SK-N-SH treated with all-trans-retinoic acid at 6 μM for 48 hours (cell line): ENCODE measurements at regions not wholly inside any gene's neighbourhood (a gene's known extent, or its start where the extent isn't known, plus 50 kb on each side); places are given as distances from the start of the nearest gene placed in this dataset.

Source experiments
- ATAC-seq: fragments of 200-7000 bp; cut with Tn5 transposase; 3 replicates; pipeline ENCODE4 v1.9.1; 2020; ENCODE audit warnings: mild to moderate bottlenecking, moderate library complexity
- BACH2 ChIP-seq: fragments of 250-450 bp; sonication (Bioruptor Pico); IDR thresholded peaks from 2 replicates; pipeline ENCODE4 v1.9.0; 2021; ENCODE audit warnings: mild to moderate bottlenecking, borderline replicate concordance
- CSDC2 ChIP-seq: fragments of 250-450 bp; sonication (Bioruptor Pico); IDR thresholded peaks from 2 replicates; pipeline ENCODE4 v1.5.0; 2020; ENCODE audit warnings: mild to moderate bottlenecking, moderate library complexity
- CSRNP3 ChIP-seq: fragments of 250-450 bp; sonication (Bioruptor Pico); IDR thresholded peaks from 2 replicates; pipeline ENCODE4 v1.5.1; 2021; ENCODE audit warnings: mild to moderate bottlenecking, moderate library complexity
- ESRRG ChIP-seq: fragments of 250-450 bp; sonication (Bioruptor Pico); IDR thresholded peaks from 2 replicates; pipeline ENCODE4 v1.6.1; 2021; ENCODE audit warnings: mild to moderate bottlenecking
- GLIS3 ChIP-seq: fragments of 250-450 bp; sonication (Bioruptor Pico); IDR thresholded peaks from 2 replicates; pipeline ENCODE4 v1.5.0; 2020; ENCODE audit warnings: mild to moderate bottlenecking, moderate library complexity
- ISL1 ChIP-seq: fragments of 250-450 bp; sonication (Bioruptor Pico); IDR thresholded peaks from 2 replicates; pipeline ENCODE4 v2.1.2; 2022; ENCODE audit warnings: mild to moderate bottlenecking, moderate library complexity
- OSR1 ChIP-seq: fragments of 250-450 bp; sonication (Bioruptor Pico); IDR thresholded peaks from 2 replicates; pipeline ENCODE4 v1.8.0; 2022; ENCODE audit warnings: moderate library complexity, mild to moderate bottlenecking, inconsistent platforms
- PATZ1 ChIP-seq: fragments of 250-450 bp; sonication (Bioruptor Pico); IDR thresholded peaks from 2 replicates; pipeline ENCODE4 v1.8.0; 2020; ENCODE audit warnings: mild to moderate bottlenecking, moderate library complexity, borderline replicate concordance
- PPARA ChIP-seq: fragments of 250-450 bp; sonication (Bioruptor Pico); IDR thresholded peaks from 2 replicates; pipeline ENCODE4 v1.5.0; 2020; ENCODE audit warnings: mild to moderate bottlenecking, borderline replicate concordance
- SNAI2 ChIP-seq: fragments of 250-450 bp; sonication (Bioruptor Pico); IDR thresholded peaks from 2 replicates; pipeline ENCODE4 v1.5.0; 2020; ENCODE audit warnings: mild to moderate bottlenecking, moderate library complexity
- TCF4 ChIP-seq: fragments of 250-450 bp; sonication (Bioruptor Pico); IDR thresholded peaks from 2 replicates; pipeline ENCODE4 v1.8.0; 2021; ENCODE audit warnings: mild to moderate bottlenecking, moderate library complexity, borderline replicate concordance
- TOX ChIP-seq: fragments of 250-450 bp; sonication (Bioruptor Pico); IDR thresholded peaks from 2 replicates; pipeline ENCODE4 v1.8.0; 2021; ENCODE audit warnings: mild to moderate bottlenecking, moderate library complexity, borderline replicate concordance
- ZC3H10 ChIP-seq: fragments of 250-450 bp; sonication (Bioruptor Pico); IDR thresholded peaks from 2 replicates; pipeline ENCODE4 v1.5.1; 2021; ENCODE audit warnings: mild to moderate bottlenecking, moderate library complexity
- ZFP3 ChIP-seq: fragments of 250-450 bp; sonication (Bioruptor Pico); IDR thresholded peaks from 2 replicates; pipeline ENCODE4 v1.5.0; 2020; ENCODE audit warnings: mild to moderate bottlenecking, moderate library complexity
- ZFP30 ChIP-seq: fragments of 450-650 bp; formaldehyde crosslinking; IDR thresholded peaks from 2 replicates; pipeline ENCODE4 v1.5.0; 2022; ENCODE audit warnings: mild to moderate bottlenecking, moderate library complexity
- ZNF565 ChIP-seq: fragments of 450-650 bp; formaldehyde crosslinking; conservative IDR thresholded peaks from 2 replicates; pipeline ENCODE4 v1.5.0; 2020; ENCODE audit warnings: low read depth, mild to moderate bottlenecking, moderate library complexity
- ZNF70 ChIP-seq: fragments of 450-650 bp; formaldehyde crosslinking; IDR thresholded peaks from 2 replicates; pipeline ENCODE4 v1.5.0; 2020; ENCODE audit warnings: mild to moderate bottlenecking, moderate library complexity
- ZNF8 ChIP-seq: fragments of 450-650 bp; formaldehyde crosslinking; IDR thresholded peaks from 2 replicates; pipeline ENCODE4 v1.5.0; 2020; ENCODE audit warnings: mild to moderate bottlenecking, moderate library complexity
- TF ChIP-seq, protein P1 (sequence below): fragments of 250-450 bp; sonication (Bioruptor Pico); IDR thresholded peaks from 2 replicates; pipeline ENCODE4 v1.5.1; 2020; ENCODE audit warnings: low read depth, mild to moderate bottlenecking, moderate library complexity
- TF ChIP-seq, protein P2 (sequence below): fragments of 250-450 bp; sonication (Bioruptor Pico); IDR thresholded peaks from 2 replicates; pipeline ENCODE4 v1.5.0; 2020; ENCODE audit warnings: mild to moderate bottlenecking, moderate library complexity

GRCh38 chr1:229102741-229103391 lies 168.0 kb upstream of the RAB4A start (continued):
- TF ChIP-seq SNAI2 (CRISPR knock-in tag) (no peak), ZC3H10 (CRISPR knock-in tag) (no peak)

DNA sequence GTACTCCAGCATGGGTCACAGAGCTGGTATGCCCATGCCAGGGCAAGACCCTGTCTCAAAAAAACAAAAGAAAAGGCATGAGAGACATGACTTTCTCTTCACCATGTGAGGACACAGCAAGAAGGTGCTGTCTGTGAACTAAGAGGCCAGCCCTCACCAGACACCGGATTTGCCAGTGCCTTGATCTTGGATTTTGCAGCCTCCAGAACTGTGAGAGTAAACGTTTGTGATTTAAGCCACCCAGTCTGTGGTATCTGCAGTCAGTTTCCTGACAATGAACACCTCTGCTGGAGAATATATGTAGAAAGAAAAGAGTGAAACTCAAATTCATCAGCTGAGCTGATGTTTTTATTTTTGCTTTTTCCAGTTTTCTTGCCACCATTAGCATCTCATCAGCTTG lies 166.3 kb upstream of the RAB4A start:
- no peak for ATAC-seq
- TF ChIP-seq ZNF565 (CRISPR knock-in tag), result no peak
- TF ChIP-seq ZC3H10 (CRISPR knock-in tag), result no peak
- TF ChIP-seq GLIS3 (CRISPR knock-in tag), result no peak
- no peak for TF ChIP-seq ESRRG (CRISPR knock-in tag)
- TF ChIP-seq ZNF70 (CRISPR knock-in tag), result no peak
- no peak for TF ChIP-seq CSRNP3 (CRISPR knock-in tag)
- no peak for TF ChIP-seq CSDC2 (CRISPR knock-in tag)
- TF ChIP-seq ZFP3 (CRISPR knock-in tag), result no peak
- no peak for TF ChIP-seq PPARA (CRISPR knock-in tag)
- no peak for TF ChIP-seq OSR1 (CRISPR knock-in tag)
- no peak for TF ChIP-seq ZFP30
- TF ChIP-seq, protein P1, sequence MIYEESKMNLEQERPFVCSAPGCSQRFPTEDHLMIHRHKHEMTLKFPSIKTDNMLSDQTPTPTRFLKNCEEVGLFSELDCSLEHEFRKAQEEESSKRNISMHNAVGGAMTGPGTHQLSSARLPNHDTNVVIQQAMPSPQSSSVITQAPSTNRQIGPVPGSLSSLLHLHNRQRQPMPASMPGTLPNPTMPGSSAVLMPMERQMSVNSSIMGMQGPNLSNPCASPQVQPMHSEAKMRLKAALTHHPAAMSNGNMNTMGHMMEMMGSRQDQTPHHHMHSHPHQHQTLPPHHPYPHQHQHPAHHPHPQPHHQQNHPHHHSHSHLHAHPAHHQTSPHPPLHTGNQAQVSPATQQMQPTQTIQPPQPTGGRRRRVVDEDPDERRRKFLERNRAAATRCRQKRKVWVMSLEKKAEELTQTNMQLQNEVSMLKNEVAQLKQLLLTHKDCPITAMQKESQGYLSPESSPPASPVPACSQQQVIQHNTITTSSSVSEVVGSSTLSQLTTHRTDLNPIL, result no peak
- no peak for TF ChIP-seq ZNF8 (CRISPR knock-in tag)
- TF ChIP-seq SNAI2 (CRISPR knock-in tag), result no peak
- no peak for TF ChIP-seq BACH2
- TF ChIP-seq ISL1, result no peak

DNA sequence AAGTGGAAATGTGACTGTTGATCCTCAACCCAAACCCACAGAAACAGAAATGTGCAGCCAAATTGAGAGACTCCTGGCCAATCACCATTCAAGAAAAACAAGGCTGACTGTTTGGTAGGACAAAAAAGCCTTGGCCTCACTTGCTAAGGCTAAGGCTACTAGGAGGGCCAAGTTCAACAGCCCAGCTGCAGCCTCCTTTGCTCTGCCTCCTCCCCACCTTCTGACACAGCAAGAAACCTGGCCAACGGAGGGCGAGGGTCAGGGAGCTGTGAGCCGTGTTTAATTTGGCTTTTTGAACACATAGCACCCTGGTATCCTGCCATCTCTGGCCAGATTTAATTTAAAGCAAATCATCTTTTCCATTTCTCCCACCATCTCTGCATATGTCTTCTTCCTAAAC lies 165.8 kb upstream of the RAB4A start:
- ATAC-seq, result no peak
- TF ChIP-seq CSRNP3 (CRISPR knock-in tag) (no peak), SNAI2 (CRISPR knock-in tag) (no peak), ESRRG (CRISPR knock-in tag) (no peak)

DNA sequence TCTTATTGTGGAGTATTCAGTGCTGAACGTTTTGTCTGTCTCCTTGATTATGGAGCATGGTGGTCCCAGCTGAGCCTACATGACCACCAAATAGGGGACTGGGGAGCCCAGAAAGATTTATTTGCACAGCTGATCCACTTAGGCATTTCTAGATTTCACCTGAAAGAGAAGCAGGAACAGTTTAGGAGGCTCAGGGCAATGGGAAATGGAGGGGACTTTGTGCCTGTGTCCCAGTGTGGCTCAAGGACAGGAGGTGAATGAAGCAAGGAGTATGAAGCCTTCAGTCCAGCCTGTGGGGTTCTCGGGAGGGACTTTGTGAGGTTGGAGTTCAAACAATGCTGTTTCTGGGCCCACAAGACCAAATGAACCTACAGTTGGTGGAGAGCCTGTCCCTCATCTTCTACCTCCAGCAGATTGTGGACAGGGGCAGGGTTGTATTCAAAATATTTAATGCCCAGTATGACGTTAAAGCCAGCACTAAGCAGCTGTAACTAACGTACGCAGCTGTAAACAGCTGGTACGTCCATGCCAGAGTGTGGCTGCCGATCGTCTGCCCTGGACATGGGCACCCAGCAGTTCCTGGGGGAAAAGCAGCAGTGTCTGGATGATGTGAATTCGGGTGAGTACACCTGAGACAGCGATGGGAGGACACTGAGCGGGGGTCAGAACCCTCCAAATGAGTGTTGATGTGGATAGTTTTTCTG lies 164.9 kb upstream of the RAB4A start:
- ATAC-seq, result no peak
- TF ChIP-seq SNAI2 (CRISPR knock-in tag) (no peak), PPARA (CRISPR knock-in tag) (no peak), TOX (CRISPR knock-in tag) (no peak), PATZ1 (CRISPR knock-in tag) (no peak), TCF4 (CRISPR knock-in tag) (no peak), ZNF565 (CRISPR knock-in tag) (no peak)
- TF ChIP-seq, protein P2, sequence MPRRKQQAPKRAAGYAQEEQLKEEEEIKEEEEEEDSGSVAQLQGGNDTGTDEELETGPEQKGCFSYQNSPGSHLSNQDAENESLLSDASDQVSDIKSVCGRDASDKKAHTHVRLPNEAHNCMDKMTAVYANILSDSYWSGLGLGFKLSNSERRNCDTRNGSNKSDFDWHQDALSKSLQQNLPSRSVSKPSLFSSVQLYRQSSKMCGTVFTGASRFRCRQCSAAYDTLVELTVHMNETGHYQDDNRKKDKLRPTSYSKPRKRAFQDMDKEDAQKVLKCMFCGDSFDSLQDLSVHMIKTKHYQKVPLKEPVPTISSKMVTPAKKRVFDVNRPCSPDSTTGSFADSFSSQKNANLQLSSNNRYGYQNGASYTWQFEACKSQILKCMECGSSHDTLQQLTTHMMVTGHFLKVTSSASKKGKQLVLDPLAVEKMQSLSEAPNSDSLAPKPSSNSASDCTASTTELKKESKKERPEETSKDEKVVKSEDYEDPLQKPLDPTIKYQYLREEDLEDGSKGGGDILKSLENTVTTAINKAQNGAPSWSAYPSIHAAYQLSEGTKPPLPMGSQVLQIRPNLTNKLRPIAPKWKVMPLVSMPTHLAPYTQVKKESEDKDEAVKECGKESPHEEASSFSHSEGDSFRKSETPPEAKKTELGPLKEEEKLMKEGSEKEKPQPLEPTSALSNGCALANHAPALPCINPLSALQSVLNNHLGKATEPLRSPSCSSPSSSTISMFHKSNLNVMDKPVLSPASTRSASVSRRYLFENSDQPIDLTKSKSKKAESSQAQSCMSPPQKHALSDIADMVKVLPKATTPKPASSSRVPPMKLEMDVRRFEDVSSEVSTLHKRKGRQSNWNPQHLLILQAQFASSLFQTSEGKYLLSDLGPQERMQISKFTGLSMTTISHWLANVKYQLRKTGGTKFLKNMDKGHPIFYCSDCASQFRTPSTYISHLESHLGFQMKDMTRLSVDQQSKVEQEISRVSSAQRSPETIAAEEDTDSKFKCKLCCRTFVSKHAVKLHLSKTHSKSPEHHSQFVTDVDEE (CRISPR knock-in tag), result no peak
